ENCODE measurements at regions not wholly inside any gene's neighbourhood (a gene's known extent, or its start where the extent isn't known, plus 50 kb on each side); places are given as distances from the start of the nearest gene placed in this dataset.

DNA sequence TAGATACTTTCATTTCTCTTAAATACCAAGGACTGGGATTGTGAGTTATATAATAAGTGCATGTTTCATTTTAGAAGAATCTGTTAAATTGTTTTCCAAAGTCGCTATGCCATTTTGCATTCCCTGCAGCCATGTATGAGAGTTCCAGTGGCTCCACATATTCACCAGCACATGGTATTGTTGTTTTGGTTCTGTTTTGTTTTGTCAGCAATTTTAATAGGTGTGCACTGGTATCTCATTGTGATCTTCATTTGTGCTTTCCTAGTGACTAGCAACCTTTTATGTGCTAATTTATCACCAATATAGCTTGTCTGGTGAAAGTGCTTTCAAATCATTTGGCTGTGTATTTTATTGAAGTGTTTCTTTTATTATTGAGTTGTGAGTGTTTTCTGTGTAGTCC lies 278.9 kb downstream of the ZNF516 start:
- TF ChIP-seq, protein P1, sequence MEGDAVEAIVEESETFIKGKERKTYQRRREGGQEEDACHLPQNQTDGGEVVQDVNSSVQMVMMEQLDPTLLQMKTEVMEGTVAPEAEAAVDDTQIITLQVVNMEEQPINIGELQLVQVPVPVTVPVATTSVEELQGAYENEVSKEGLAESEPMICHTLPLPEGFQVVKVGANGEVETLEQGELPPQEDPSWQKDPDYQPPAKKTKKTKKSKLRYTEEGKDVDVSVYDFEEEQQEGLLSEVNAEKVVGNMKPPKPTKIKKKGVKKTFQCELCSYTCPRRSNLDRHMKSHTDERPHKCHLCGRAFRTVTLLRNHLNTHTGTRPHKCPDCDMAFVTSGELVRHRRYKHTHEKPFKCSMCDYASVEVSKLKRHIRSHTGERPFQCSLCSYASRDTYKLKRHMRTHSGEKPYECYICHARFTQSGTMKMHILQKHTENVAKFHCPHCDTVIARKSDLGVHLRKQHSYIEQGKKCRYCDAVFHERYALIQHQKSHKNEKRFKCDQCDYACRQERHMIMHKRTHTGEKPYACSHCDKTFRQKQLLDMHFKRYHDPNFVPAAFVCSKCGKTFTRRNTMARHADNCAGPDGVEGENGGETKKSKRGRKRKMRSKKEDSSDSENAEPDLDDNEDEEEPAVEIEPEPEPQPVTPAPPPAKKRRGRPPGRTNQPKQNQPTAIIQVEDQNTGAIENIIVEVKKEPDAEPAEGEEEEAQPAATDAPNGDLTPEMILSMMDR (conservative IDR thresholded peaks at IDR 0.05; ENCODE audit: low read depth in 2 of 2), result no peak
- TF ChIP-seq, protein P2, sequence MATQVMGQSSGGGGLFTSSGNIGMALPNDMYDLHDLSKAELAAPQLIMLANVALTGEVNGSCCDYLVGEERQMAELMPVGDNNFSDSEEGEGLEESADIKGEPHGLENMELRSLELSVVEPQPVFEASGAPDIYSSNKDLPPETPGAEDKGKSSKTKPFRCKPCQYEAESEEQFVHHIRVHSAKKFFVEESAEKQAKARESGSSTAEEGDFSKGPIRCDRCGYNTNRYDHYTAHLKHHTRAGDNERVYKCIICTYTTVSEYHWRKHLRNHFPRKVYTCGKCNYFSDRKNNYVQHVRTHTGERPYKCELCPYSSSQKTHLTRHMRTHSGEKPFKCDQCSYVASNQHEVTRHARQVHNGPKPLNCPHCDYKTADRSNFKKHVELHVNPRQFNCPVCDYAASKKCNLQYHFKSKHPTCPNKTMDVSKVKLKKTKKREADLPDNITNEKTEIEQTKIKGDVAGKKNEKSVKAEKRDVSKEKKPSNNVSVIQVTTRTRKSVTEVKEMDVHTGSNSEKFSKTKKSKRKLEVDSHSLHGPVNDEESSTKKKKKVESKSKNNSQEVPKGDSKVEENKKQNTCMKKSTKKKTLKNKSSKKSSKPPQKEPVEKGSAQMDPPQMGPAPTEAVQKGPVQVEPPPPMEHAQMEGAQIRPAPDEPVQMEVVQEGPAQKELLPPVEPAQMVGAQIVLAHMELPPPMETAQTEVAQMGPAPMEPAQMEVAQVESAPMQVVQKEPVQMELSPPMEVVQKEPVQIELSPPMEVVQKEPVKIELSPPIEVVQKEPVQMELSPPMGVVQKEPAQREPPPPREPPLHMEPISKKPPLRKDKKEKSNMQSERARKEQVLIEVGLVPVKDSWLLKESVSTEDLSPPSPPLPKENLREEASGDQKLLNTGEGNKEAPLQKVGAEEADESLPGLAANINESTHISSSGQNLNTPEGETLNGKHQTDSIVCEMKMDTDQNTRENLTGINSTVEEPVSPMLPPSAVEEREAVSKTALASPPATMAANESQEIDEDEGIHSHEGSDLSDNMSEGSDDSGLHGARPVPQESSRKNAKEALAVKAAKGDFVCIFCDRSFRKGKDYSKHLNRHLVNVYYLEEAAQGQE (IDR thresholded peaks at IDR 0.05; ENCODE audit: unreplicated experiment), result no peak
- TF ChIP-seq EZH2phosphoT487 (IDR thresholded peaks at IDR 0.05; ENCODE audit: unreplicated experiment) (no peak), EZH2 (IDR thresholded peaks at IDR 0.05; ENCODE audit: low read depth, unreplicated experiment) (no peak), POLR2AphosphoS5 (IDR thresholded peaks at IDR 0.05; ENCODE audit: low read depth) (no peak), CREB1 (CRISPR knock-in tag; IDR thresholded peaks at IDR 0.05; ENCODE audit: low read depth) (no peak), ZNF114 (CRISPR knock-in tag; IDR thresholded peaks at IDR 0.05) (no peak), JUNB (IDR thresholded peaks at IDR 0.05; ENCODE audit: unreplicated experiment) (no peak), STAT1 (IDR thresholded peaks at IDR 0.05; ENCODE audit: unreplicated experiment) (no peak), ZNF331 (CRISPR knock-in tag; IDR thresholded peaks at IDR 0.05; ENCODE audit: low read depth) (no peak), NANOG (IDR thresholded peaks at IDR 0.05; ENCODE audit: borderline replicate concordance) (no peak)
- TF ChIP-seq, protein P3, sequence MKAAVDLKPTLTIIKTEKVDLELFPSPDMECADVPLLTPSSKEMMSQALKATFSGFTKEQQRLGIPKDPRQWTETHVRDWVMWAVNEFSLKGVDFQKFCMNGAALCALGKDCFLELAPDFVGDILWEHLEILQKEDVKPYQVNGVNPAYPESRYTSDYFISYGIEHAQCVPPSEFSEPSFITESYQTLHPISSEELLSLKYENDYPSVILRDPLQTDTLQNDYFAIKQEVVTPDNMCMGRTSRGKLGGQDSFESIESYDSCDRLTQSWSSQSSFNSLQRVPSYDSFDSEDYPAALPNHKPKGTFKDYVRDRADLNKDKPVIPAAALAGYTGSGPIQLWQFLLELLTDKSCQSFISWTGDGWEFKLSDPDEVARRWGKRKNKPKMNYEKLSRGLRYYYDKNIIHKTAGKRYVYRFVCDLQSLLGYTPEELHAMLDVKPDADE (IDR thresholded peaks at IDR 0.05), result no peak

Data from GM23338 (cell line).